ENCODE measurements at regions not wholly inside any gene's neighbourhood (a gene's known extent, or its start where the extent isn't known, plus 50 kb on each side); places are given as distances from the start of the nearest gene placed in this dataset.
"Not testable (repeated sequence)": the region's sequence is repeated elsewhere in the genome, so short reads cannot be mapped to it uniquely, and the experiment has no call there.

DNA sequence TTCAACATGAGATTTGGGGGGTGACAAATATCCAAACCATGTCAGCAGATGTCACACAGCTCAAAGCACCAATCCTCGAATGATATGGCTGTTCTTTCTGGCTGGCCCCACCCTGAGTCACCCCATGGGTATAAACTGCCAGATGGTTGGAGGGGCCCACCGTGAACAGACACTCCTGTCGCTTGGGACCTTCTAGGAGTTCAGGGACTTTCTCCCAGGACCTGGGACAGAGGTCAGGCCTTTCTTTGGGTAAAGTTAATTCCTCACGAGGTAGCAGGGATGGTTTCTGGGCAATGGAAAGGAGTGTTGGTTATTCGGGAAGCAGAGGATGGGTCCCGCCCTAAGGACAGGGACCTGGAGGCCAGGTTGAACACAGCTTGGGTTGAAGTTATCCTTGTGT is 262.0 kb downstream of the ACTR3B start:
- DNase-seq: no peak

DNA sequence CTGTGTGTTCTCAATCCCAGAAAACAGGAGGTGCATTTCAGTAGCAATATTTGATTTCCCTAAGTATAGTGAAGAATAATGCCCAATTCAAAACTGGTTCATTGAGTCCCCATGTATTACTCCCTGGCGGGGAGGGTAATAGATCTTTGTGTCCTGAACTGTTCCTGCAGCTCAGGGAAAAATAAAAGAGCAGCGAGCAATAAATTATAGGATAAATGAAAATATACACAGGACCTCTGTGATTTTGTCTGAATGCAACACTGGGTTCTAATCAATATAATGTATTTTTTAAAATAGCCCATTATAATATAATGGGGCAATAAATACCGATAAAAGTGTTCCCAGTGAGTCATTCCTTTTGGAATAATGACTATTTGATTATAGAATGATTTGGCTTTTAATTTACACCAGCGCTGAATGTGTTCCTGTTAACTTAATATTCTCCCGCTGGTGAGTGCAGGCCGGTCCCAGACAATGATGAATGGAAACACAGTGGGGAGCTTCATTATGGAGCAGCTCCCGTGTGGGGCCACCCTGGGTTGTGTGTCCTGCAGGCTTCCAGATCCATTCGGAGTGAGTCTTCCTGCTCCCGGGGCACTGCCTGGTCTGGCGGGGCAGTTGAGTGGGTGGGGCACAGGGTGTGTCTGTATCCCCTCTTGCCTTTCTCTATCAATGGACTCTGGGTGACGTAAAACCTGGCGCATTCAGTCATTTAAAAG is 263.1 kb downstream of the ACTR3B start:
- no peak for DNase-seq

DNA sequence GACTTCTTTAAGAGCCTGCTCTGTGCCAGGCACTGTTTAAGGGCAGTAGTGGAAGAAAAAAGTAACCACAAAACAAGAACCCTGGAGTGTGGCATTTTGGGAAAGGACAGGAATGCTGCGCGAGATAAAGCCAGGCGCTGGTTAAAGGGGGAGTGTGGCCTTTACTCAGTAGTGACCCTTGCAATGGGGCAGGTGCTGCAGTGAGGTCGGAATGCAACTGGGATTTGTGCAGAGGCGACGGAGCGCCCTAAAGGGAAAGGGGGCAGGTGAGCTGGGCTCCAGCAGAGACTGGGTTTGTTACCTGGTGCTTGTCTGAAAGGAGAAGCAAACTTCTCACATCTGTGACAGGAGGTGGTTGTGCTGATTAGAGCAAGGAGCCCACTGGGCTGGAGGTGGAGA is 263.6 kb downstream of the ACTR3B start:
- no peak for DNase-seq

DNA sequence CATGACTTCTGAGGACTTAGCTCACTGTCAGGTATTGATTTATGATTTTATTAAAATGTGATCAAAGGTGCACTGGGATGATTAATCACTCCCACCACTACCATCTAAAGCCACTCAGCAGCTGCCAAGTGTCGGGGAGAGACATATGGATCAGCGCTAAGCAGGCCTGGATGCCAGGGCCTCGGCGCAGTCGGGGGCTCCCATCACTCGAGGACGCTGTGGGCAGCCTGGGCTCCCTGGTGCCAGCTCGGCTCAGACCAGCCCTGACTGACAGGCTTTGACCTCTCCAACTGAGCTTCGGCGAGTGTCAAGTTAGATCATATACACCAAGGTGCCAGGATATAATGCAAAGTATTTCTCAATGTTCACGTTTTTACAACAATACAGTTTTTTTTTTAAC is 267.7 kb downstream of the ACTR3B start:
- peak; percentile 80 for DNase-seq

DNA sequence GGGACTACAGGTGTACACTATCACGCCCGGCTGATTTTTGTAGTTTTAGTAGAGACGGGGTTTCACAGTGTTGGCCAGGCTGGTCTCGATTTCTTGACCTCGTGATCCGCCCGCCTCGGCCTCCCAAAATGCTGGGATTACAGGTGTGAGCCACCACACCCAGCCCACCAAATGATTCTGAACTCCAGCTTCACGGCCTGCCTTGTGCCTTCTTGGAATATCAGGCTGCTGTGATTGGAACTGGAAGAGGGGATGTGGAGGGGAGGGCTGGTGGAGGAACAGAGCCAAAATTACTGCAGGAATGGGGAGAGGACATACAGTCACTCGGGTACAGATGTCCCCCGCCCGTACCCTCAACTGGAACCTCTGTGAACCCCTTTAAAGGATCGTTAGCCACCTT is 268.4 kb downstream of the ACTR3B start:
- DNase-seq: no peak

DNA sequence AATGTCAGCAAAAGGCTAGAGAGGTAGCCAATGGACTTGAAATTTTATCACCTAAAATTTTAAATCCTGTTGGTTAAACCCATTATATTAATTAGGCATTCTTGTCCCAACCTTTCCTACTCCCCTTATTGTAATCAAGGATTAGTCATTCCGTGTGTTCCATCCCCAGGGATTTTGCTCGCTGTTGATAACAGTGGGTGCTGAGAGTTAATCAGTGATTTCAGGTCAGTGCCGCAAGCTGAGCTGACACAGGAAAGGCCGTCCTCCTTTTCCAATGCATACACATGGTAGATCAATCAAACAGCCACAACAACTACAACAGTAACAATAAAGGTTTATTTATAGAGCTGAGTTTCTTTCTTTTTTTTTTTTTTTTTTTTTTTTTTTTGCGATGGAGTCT is 271.4 kb downstream of the ACTR3B start:
- DNase-seq: no peak

DNA sequence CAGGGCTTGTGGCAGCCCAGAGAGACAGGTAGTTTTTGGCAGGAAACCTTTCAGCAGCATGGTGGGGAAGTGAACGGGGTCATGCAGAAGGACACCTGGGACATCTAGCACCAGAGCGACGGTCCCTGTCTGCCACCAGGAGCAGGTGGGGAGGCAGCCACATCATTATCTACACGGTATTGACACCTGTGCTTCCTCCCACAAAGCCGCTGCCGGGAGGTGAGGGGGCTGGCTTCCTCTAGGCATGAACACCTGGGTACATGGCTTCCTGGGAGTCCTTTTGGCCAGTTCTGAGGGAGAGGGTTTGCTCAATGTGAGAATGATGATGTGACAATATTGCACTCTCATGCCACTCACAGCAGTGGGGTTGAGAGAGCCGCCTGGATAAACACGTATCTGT is 275.2 kb downstream of the ACTR3B start:
- no peak for DNase-seq

DNA sequence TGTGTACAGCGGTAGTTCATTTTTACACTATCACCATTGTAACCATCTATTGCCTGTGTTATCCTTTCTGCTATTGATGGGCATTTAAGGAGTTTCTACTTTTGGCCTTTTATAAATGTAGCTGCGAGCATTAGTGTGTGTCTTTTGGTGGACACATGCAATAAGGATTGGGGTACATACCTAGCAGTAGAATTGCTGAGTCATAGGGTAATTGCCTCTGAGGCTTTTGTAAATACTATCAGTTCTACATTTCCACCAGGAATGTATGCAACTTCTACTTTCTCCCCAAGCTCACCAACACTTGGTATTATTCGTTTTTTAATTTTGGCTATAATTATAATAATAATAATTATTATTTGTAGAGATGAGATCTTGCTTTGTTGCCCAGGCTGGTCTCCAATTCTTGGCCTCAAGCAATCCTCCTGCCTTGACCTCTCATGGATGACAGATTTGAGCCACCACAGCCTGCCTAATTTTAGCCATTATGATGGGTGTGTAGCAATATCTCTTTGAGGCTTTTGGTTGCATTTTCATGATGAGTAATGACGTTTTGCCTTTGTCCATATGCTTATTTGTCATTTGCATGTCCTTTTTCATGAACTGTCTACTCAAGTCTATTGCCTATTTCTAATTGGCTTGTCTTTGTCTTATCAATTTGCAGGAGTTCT is 277.0 kb downstream of the ACTR3B start:
- no peak for DNase-seq

DNA sequence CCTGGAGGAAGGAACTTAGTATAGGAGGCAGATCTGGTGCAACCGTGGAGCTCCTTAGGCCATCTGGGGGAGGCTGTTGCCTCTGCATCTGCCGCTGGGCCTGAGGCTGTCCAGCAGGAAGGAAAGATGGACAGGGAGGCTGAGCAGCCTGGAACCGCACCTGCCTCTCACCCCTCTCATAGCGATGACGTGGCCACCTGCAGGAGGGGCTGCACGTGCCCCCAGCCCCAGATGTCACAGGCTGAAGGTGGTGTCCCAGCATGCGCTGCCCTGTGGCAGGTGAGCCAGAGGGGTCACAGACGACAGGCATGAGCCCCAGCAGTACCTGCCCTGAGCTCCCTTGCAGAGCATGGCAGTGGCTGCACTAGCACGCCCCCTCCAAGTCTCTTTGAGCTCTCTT is 283.9 kb downstream of the ACTR3B start:
- DNase-seq: no peak

DNA sequence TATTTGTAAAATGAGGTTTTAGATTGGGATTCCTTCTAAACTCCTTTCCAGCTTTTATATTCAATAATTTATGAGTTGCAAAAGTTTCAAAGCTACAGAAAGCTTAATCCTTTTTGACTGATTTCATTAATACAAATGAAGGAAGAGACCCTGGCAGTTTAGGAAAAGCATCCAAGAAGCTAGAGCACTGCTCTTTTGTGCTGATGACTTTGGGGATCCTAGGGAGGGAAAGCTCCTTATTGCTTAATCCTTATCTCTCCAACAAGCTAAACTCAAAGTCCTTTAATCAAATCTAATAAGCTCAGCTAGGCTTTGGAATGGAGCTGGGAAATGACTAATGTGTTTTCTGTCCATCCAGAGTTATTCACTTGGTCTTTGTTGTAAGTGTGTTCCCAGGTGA is 285.4 kb downstream of the ACTR3B start:
- no peak for DNase-seq

DNA sequence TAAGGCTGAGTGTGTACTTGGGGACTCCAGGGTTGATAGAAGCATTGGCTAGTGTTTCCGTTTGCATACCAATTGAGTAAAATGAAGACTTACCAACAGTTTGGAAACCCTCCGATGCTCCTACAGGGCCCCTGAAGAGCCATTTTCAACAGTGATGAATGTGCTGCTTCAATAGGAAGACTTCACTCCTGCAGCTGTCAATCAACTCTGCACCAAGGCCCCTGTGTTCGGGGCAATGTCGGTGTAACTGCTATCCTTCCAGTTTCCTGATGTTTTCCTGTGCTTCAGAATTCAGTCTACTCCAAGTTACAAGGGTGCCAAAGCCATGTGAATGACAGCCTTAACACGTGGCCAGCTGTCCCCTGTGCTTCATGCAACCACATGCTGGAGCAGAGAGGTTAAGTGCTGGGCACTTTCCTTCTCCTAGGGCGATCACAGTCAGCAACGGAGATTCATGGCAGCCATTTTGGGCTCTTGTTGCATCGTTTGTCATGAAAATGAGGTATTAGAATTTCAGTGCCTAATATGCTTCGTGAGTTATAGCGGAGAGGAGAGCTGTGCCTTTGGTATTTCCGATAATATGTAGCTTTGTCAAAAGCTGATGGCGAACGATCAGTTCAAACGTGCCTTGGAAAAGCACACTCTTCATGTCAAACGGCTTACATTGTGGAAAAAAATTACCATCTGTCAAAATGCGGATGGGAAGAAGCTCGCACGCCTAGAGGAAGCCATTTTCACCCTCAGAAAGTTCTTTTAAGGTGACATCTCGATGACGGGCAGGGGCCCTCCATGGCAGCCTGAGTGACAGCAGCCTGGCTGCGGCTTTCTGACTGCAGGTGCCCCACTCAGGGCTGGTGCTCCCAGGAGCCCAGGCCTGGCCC is 287.8 kb downstream of the ACTR3B start:
- DNase-seq: no peak

DNA sequence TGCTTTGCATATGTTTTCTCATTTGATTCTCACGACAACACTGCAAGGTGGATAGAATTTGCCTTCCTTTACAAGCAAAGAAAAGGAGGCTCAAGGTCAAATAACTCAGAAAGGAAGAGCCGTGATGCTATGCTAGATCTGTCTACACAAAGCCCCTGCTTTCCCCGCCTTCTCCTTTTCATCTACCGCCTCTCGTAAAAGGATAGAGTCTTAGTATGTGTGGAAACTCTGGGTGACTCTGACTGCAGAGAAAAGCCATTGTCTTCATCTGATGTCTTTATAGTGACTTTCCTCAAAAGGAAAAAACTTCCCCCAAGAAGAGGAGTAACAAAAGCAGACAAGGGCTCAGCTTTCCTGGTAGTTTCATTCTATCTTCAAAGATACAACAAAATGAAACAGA is 292.7 kb downstream of the ACTR3B start:
- DNase-seq: no peak

DNA sequence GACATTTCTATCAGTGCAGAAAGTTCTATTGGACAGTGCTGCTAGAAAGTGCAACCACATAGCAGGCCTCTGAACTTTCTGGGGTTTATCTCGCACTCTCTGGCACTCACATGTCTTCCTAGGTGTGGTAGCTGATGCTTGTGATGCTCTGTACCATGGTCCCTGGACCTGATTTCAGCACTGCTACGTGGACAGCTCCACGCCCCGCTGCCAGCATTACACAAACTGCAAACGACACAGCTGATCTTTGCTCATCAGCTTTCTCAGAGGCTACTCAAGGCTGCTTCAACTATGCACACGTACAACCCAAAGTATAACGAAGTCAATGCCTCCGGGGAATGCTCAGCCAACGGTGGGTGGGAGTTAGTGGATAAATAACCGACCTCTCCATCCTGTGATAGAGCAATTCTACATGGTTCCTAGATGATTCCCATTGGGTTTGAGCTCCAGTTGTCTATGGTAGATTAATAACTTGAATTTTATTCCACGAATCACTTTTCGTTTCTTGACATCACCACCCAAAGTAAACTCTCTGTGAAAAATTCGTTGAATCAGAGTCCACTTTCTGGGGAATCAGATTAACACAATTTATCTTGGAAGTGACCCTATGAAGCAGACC is 302.5 kb downstream of the ACTR3B start:
- DNase-seq: no peak

DNA sequence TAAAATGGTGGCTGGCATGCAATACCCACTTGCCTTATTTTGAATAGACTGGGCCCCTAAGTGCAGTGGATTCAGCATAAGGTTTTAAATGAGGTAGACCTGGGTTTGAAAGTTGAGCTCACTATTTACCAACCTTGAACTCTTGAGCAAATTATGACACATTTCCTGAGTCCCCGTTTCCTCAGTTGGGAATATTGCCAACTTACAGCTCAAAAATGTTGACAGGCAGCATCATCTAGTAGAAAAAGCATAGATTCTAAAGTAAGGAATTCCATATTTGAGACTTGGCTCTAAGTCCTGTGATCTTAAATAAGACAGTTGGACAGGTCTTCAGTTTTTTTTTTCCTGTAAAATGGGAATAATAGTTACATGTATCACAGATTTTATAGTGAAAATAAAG is 305.5 kb downstream of the ACTR3B start:
- no peak for DNase-seq

DNA sequence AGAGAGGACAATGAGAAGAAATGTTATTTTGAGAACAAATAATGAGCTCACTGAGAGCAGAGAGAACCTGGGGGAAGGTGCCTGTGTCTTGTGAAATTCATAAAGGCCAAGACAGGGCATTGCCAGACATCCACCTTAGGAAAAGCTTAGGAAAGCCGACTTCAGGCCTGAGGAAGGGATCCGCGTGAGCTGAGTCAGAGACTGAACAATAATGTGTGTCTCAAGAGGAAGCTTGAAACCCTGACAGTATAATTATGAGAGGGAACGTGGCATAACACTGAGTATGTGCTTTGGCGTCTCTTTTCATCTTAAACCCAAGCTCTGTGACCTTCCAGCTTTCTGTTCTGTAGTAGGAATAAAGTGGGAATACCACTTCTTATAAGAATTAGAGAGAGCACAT is 307.2 kb downstream of the ACTR3B start:
- DNase-seq: no peak

DNA sequence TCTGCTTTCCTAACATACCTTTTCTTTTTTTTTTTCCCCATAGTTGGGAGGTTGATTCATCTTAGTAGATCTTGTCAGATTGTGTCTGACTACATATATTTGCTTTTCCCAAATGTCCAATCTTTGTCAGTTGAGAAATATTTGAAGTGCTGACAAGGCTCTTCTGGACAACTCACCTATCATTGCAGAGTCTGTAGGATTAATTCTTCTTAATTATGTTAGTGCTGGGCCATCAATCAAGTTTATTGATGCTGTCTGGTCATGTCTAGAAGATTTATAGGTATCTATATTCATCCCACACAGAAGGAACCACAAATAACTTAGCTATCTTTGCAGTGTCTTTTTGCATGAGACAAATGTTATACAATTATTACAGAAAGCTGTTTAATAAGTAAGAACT is 310.6 kb downstream of the ACTR3B start:
- DNase-seq: no peak

DNA sequence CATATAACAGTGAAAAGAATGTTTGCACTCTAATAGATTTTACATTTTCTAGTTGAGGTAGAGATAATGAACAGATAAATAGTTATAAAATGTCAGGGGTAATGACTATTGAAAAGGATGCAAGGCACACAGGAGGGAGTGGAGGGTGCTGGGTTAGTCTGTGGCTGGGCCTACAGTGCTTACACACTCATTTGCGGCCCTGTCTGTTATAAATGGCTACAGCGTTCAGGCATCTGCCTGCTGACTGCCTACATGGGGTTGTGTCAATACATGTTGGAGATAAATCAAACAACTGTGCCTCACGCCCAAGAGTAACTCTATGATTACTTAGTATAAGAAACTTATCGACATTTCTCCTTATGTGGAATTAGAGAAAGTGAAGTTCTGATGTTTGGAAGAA is 313.3 kb downstream of the ACTR3B start:
- DNase-seq: no peak

DNA sequence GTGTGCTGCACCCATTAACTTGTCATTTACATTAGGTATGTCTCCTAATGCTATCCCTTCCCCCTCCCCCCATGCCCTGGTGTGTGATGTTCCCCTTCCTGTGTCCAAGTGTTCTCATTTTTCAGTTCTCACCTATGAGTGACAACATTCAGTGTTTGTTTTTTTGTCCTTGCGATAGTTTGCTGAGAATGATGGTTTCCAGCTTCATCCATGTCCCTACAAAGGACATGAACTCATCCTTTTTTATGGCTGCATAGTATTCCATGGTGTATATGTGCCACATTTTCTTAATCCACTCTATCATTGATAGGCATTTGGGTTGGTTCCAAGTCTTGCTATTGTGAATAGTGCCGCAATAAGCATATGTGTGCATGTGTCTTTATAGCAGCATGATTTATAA is 316.7 kb downstream of the ACTR3B start:
- not testable (repeated sequence) for DNase-seq

DNA sequence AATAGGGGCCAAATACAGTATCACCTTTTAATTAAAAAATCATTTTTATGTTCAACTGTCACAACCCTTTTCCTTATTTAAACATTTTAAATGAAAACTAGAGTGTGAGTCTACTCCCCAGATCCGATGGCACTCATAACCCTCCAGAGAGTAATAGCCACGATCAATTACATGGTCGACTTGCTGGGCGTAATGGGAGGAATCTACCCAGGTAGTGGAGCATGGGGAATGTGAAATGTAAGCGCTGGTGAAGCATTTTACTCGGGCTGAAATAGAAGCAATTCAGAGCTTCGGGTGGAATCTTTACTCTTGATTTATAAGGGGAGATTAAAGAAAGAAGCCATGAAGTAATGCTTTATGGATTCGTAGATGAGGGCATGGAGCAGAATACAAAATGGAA is 321.9 kb downstream of the ACTR3B start:
- no peak for DNase-seq

DNA sequence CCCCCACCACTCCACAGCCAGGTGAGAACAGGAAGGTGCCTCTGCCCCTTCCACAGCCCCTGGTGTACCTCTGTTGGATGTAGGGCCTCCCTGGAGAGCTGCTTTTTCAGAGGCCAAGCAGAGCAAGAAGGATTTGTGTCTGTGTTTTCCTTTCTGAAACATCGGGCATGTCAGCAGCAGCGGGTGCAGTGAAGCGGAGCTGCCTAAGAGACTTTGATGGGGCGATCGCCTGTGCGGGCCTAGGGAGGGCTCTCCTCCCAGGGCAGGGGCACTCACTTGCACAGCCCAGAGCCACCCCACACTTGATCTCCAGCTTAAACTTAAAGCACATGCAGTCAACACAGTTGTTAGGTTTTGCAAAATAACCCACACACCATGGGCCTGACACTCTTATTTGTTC is 324.7 kb downstream of the ACTR3B start:
- DNase-seq: no peak

DNA sequence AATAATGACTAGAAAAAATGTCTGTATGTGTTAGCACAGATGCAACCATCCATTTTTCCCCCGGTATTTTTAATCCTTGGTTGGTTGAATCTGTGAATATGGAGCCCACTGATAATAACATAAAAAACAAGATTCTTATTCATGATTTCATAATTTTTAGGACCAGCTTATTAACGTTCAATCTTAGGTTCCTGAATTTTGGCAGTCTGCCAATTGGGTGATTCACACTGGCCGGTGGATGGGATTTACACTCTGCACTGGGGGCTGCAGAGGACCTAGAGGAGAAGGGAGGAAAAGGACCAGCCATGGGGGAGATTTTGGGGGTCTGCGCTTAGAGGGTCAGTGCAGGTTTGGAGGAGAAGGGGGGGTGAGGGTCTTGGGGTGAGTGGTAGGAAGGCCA is 327.9 kb downstream of the ACTR3B start:
- no peak for DNase-seq

DNA sequence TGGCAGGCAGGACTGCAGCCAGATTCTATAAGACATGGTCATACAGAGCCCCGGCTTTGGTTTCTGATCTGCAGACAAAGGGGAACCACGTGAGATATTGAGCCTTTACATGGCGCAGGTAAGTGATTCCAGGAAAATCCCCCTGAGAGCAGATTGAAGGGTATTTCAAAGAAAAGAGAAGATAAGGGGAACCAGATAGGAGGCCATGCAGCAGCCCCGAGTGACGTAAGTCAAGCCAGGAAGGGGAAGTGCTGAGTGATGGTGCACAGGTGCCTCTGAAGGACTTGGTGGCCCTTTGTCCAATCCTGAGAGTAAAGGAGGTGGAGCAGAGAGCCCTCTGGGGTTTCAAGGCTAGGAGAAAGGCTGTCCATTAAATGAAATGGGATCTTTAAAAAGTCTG is 329.0 kb downstream of the ACTR3B start:
- DNase-seq: no peak

DNA sequence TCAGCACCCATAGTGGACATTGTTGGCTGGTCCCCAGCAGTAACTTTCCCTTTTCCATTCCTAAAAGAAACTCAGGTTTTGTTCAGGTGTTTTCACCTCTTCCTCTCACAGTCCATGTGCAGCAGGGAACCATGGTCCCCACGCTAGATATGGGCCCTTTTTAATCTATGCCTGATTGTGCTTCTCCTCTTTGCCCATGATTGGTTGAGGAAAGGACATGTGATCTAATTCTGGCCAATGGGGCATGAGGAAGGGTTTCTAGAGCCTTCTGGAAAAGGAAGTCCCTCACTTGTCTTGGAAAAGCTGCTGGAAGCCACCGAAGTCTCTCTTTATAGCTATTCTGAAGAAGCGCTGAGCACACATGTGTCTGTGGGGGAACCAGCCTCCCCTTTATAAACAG is 330.7 kb downstream of the ACTR3B start:
- no peak for DNase-seq

DNA sequence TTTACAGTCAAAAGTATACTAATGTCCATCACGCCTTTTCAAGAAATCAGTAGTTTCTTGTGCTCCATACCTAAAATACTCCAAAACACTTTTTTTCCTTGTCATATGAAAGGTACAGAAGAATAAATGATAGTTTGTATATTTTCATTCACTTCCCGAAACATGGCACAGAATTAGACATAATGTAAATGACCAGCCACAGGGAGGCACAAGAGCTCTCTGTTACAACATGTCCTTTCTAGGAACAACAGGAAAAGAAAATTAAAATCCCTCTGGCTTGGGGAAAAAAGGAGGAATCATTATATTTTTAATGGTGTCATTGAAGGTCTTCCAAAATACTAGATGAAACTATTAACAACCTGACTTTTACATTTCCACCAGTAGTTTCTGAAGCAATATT is 331.2 kb downstream of the ACTR3B start:
- DNase-seq: no peak
